Cardiac fibroblast (primary cell): ENCODE measurements at regions not wholly inside any gene's neighbourhood (a gene's known extent, or its start where the extent isn't known, plus 50 kb on each side); places are given as distances from the start of the nearest gene placed in this dataset.
A peak's percentile ranks its signal among the peaks of the same experiment; 100 is the strongest.

ENCODE experiments used
- DNase-seq, 2 donors: peaks; one replicate each; pipeline versions ENCODE4 v3.0.0 to v3.0.0-alpha.2; 2010; ENCODE audit warnings: low read depth in 2 of 2
- H3K4me3 ChIP-seq, 2 donors: replicated peaks in 1 of 2; 1 replicate in 1 of 2; 2 replicates in 1 of 2; pipeline ENCODE4 v1.5.1; 2011; ENCODE audit warnings: low read depth in 2 of 2, low read length in 2 of 2, mild to moderate bottlenecking in 2 of 2, moderate library complexity in 1 of 2
- CTCF ChIP-seq: IDR thresholded peaks from one replicate; pipeline ENCODE4 v1.5.1; 2011; ENCODE audit warnings: low read depth, mild to moderate bottlenecking, low read length, inconsistent platforms

- peak; percentile 62 to 75 for DNase-seq
- peak; percentile 57 for TF ChIP-seq CTCF
Observed at GRCh38 chr6:169326067-169326799, 72.6 kb upstream of the THBS2 start.

GRCh38 chr6:169324656-169325459 lies 71.2 kb upstream of the THBS2 start:
- H3K4me3 ChIP-seq: no peak overlapping the region
- TF ChIP-seq CTCF: no peak
- no peak for DNase-seq

More at GRCh38 chr6:169326067-169326799, 72.6 kb upstream of the THBS2 start:
- H3K4me3 ChIP-seq: no peak overlapping the region

GRCh38 chr6:169324086-169324485 lies 70.4 kb upstream of the THBS2 start:
- TF ChIP-seq CTCF: no peak
- no peak overlapping the region for H3K4me3 ChIP-seq
- DNase-seq: no peak

- no peak for TF ChIP-seq CTCF
- H3K4me3 ChIP-seq: no peak overlapping the region
- DNase-seq: no peak
Observed at GRCh38 chr6:169323221-169323620, 69.6 kb upstream of the THBS2 start.

- DNase-seq: no peak
- no peak for TF ChIP-seq CTCF
- H3K4me3 ChIP-seq: no peak overlapping the region
Observed at GRCh38 chr6:169321546-169321945, 67.9 kb upstream of the THBS2 start.

- DNase-seq: peak in 1 of 2 donors; percentile 27
- H3K4me3 ChIP-seq: no peak overlapping the region
- no peak for TF ChIP-seq CTCF
Observed at GRCh38 chr6:169320013-169320412, 66.4 kb upstream of the THBS2 start.
